PC-3 (cell line): ENCODE measurements at regions not wholly inside any gene's neighbourhood (a gene's known extent, or its start where the extent isn't known, plus 50 kb on each side); places are given as distances from the start of the nearest gene placed in this dataset.

Source experiments
- EZH2 ChIP-seq: fragments of 300-600 bp; sonication (generic); IDR thresholded peaks from one replicate; pipeline ENCODE4 v1.6.1; 2017; ENCODE audit warnings: antibody characterized with exemption, mild to moderate bottlenecking, low read length; ENCODE audit not compliant: unreplicated experiment
- EZH2phosphoT487 ChIP-seq: fragments of 300-600 bp; sonication (generic); IDR thresholded peaks from 2 replicates; pipeline ENCODE4 v1.6.1; 2018; ENCODE audit warnings: mild to moderate bottlenecking, antibody characterized with exemption, low read length, borderline replicate concordance
- TF ChIP-seq, protein P1 (sequence below): fragments of 300-600 bp; sonication (generic); conservative IDR thresholded peaks from 2 replicates; pipeline ENCODE4 v1.5.1; 2017; ENCODE audit warnings: antibody characterized with exemption, low read depth, mild to moderate bottlenecking, low read length

DNA sequence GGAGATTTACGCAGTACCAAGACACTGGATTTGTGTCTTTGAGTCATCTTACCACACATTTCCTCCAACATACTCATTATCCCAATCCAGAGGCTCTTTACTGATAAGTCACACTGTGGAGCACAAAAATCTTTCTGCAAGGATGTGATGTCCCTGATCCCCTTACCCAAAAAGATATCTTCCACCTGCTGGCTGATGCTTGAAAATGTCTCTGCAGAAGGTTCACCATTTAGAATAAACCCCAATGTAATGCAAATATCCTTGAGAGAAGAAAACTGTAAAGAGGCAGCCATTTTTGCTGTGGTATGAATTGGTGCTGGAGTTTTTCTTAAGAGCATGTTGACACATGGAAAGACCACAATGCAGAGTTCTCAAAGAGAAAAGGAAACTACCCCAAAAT is 65.7 kb upstream of the RORB start:
- TF ChIP-seq, protein P1, sequence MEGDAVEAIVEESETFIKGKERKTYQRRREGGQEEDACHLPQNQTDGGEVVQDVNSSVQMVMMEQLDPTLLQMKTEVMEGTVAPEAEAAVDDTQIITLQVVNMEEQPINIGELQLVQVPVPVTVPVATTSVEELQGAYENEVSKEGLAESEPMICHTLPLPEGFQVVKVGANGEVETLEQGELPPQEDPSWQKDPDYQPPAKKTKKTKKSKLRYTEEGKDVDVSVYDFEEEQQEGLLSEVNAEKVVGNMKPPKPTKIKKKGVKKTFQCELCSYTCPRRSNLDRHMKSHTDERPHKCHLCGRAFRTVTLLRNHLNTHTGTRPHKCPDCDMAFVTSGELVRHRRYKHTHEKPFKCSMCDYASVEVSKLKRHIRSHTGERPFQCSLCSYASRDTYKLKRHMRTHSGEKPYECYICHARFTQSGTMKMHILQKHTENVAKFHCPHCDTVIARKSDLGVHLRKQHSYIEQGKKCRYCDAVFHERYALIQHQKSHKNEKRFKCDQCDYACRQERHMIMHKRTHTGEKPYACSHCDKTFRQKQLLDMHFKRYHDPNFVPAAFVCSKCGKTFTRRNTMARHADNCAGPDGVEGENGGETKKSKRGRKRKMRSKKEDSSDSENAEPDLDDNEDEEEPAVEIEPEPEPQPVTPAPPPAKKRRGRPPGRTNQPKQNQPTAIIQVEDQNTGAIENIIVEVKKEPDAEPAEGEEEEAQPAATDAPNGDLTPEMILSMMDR: no peak
- no peak for TF ChIP-seq EZH2phosphoT487
- TF ChIP-seq EZH2: no peak
